Lower leg skin (tissue), 4 donors: ENCODE measurements at regions not wholly inside any gene's neighbourhood (a gene's known extent, or its start where the extent isn't known, plus 50 kb on each side); places are given as distances from the start of the nearest gene placed in this dataset.
"Not testable (repeated sequence)": the region's sequence is repeated elsewhere in the genome, so short reads cannot be mapped to it uniquely, and the experiment has no call there.

Experiments
- DNase-seq, 2 donors: peaks; one replicate each; pipeline ENCODE4 v3.0.0-alpha.2; 2019; ENCODE audit warnings: low spot score in 2 of 2
- H3K4me3 ChIP-seq: fragments of 200-600 bp; sonication (generic); 2 replicates; pipeline ENCODE4 v1.5.1; 2017; ENCODE audit warnings: mild to moderate bottlenecking, low read depth; ENCODE audit not compliant: poor library complexity, severe bottlenecking
- POLR2A ChIP-seq, 2 donors: fragments of 450-650 bp; IDR thresholded peaks; one replicate each; pipeline ENCODE4 v1.6.1; 2016 to 2017; ENCODE audit warnings: antibody characterized with exemption in 2 of 2, mild to moderate bottlenecking in 1 of 2, moderate library complexity in 1 of 2
- WGBS, 2 donors: methylation state at CpG; one replicate each; pipeline ENCODE4 v1.1.5; 2018; 5-methylcytosine and 5-hydroxymethylcytosine counted together
- intact Hi-C: fragments of 100-400 bp; cut with DNase I; formaldehyde crosslinking; loops from one replicate; pipeline ENCODE4 v1.15.0; 2023; ENCODE audit warnings: low total_unique reads
- TF ChIP-seq, protein P1 (sequence below), 3 donors: fragments of 450-650 bp; IDR thresholded peaks; one replicate each; pipeline ENCODE4 v1.5.1; 2016; ENCODE audit warnings: antibody characterized with exemption in 3 of 3, mild to moderate bottlenecking in 3 of 3, moderate library complexity in 2 of 3

DNA sequence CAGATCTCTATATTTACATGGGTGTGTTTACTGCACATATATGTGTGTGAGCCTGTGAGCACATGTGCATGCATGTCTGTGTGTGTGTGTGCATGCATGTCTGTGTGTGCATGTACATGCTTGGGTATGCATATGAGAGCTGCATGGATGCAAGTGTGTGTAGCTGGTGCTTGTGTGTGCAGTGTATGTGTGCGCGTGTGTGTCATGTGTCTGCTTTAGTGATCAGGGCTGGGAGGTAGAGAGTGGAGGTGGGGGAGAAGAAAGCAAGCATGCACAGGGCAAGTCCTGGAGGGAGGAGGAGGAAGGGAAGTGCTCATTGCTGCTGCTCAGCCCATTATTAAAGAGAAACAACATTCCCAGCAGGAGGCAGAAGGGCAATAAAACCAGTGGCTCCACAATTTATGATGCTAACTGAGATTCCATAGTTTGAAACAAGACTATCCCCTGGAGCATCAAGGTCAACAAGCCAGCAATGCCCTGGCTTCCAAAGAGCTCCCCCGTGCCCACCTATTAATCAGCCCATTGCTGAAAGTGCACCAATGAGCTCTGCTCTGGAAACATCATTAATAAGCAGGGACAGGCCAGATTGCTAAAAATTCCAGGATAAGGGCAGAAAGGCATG lies 414.0 kb downstream of the MAFB start:
- DNase-seq, result no peak
- intact Hi-C loops, result no loop called here
- H3K4me3 ChIP-seq, result no peak overlapping the region
- TF ChIP-seq POLR2A (IDR thresholded peaks at IDR 0.05), result no peak
- TF ChIP-seq, protein P1, sequence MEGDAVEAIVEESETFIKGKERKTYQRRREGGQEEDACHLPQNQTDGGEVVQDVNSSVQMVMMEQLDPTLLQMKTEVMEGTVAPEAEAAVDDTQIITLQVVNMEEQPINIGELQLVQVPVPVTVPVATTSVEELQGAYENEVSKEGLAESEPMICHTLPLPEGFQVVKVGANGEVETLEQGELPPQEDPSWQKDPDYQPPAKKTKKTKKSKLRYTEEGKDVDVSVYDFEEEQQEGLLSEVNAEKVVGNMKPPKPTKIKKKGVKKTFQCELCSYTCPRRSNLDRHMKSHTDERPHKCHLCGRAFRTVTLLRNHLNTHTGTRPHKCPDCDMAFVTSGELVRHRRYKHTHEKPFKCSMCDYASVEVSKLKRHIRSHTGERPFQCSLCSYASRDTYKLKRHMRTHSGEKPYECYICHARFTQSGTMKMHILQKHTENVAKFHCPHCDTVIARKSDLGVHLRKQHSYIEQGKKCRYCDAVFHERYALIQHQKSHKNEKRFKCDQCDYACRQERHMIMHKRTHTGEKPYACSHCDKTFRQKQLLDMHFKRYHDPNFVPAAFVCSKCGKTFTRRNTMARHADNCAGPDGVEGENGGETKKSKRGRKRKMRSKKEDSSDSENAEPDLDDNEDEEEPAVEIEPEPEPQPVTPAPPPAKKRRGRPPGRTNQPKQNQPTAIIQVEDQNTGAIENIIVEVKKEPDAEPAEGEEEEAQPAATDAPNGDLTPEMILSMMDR (IDR thresholded peaks at IDR 0.05), result no peak
- WGBS, 2 donors, result 80 to 81% methylated on average over 3 of the region's 3 CpGs

DNA sequence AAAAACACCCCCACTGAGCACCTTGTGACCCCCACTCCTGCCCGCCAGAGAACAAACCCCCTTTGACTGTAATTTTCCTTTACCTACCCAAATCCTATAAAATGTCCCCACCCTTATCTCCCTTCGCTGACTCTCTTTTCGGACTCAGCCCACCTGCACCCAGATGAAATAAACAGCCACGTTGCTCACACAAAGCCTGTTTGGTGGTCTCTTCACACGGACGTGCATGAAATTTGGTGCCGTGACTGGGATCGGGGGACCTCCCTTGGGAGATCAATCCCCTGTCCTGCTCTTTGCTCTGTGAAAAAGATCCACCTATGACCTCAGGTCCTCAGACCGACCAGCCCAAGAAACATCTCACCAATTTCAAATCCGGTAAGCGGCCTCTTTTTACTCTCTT lies 419.8 kb downstream of the MAFB start:
- DNase-seq, intact Hi-C loops, H3K4me3 ChIP-seq: not testable (repeated sequence)
- 94 to 97% methylated on average over 11 of the region's 11 CpGs for WGBS, 2 donors

DNA sequence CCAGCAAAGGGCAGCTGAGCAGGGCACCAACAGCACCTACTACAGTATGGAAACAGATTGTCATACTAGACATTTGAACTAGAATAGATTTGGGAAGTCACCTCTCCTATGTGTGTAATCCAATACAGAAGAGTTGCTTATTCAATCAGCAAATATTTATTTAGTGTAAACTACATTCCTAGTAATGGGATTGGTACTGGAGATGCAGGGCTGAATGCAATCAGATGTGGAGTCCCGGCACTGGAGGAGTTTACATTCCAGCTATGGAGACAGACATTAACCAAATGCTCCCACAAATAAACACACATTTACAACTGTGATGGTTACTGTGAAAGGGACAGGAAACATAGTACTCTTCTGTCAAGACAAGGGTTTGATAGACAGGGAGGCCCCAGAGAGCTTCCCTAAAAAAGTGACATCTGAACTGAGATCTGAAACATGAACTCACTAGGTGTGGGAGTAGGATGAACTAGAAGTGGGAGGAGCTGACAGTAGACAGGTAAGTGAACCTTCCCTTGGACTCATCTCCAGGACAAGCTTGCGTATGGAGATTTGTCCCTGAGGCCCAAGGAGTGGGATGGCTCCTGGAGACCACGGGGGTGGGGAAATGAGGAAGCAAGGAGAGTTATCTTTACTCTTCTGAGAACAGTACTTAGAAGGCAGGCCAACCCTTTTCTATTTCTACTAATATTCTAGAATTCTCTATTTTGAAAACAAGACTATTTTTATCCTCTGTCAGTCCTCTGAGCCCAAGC lies 420.5 kb downstream of the MAFB start:
- DNase-seq, result no peak
- H3K4me3 ChIP-seq, result no peak overlapping the region
- TF ChIP-seq POLR2A (IDR thresholded peaks at IDR 0.05), result no peak
- TF ChIP-seq, protein P1 (IDR thresholded peaks at IDR 0.05), result no peak
- 71 to 80% methylated on average over 3 of the region's 3 CpGs for WGBS, 2 donors
- intact Hi-C loops, result no loop called here

DNA sequence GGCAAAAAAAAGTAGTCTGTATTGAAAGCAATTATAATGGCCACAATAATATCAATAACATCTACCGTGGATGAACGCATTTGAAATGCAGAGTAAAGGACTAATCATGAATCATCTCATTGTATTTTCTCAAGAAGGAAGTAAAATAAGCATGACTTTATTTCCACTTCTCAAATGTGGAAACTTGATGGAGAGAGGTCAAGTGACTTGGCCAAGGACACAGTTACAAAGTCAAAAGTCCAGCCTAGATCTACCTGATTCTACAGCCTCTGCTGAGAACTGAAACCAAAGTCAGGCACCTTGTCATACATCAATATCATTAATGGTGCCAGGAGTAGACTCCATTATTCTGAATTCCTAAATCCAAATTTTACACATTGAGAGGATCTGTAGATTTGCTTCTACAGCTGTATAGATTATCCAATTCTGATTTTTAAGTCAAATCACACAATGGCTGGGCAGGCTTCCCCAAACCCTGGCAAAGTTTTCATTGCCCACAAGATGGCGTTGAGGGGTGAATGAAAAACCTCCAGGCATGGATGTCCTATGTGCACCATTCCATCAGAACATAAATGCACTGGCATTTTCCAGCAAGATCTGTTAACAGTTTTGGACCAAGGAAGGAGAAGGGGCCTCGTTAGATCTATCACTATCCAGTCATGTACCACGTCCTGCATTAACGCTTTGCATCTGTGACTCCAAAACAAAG lies 423.1 kb downstream of the MAFB start:
- WGBS, 2 donors, result 60% methylated on average over 6 of the region's 6 CpGs
- H3K4me3 ChIP-seq, result no peak overlapping the region
- intact Hi-C loops, result no loop called here
- no peak for DNase-seq
- TF ChIP-seq, protein P1 (IDR thresholded peaks at IDR 0.05), result peak in 1 of 3 donors; percentile 13
- no peak for TF ChIP-seq POLR2A (IDR thresholded peaks at IDR 0.05)

DNA sequence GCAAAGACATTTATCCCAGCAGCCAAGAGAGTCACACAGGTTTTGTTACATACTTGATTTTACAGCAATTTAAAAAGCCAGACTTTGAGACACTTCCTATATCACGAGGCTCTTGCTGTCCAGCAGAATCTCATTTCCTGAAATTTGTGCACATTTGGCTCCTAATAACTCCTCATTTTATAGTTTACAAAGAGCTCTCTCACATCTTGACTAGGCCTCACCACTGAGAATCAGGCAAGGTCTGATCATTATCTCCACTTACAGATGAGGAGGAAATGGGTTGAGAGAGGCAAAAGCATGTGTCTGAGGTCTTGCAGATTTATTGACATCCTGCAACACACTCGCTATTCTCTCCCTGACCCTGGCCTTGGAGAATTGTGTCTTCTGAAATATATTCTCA lies 426.8 kb downstream of the MAFB start:
- WGBS, 2 donors, result 77 to 80% methylated on average over 2 of the region's 2 CpGs
- no peak overlapping the region for H3K4me3 ChIP-seq
- intact Hi-C loops, result no loop called here
- no peak for DNase-seq
- TF ChIP-seq POLR2A (IDR thresholded peaks at IDR 0.05), result no peak
- TF ChIP-seq, protein P1 (IDR thresholded peaks at IDR 0.05), result no peak

DNA sequence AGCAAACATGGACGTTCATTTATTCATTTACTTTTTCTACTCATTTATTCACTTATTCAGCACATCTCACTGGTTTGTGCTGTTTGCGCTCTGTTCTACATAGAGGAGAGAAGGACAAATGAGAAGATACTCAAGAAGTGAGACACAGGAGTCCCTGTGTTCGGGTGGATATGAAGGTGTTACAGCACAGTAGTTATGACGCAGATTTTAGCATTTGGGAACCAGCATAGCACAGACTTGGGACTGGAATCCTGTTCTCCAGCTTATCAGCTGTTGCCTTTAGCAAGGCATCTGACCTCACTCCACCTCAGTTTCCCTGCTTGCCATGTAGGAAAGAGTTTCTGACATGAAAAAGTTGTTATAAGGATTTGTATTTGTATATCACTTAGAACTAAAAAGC lies 430.1 kb downstream of the MAFB start:
- H3K4me3 ChIP-seq, result no peak overlapping the region
- intact Hi-C loops, result loop anchor here (10.0 kb wide), 1 partner anchor 426 kb away; the partner anchor contains the start of gene MAFB
- no peak for TF ChIP-seq POLR2A (IDR thresholded peaks at IDR 0.05)
- TF ChIP-seq, protein P1 (IDR thresholded peaks at IDR 0.05), result no peak
- no peak for DNase-seq
- WGBS, 2 donors, result 80 to 81% methylated on average over 4 of the region's 4 CpGs
